Transverse colon (tissue), 4 donors: ENCODE measurements at regions not wholly inside any gene's neighbourhood (a gene's known extent, or its start where the extent isn't known, plus 50 kb on each side); places are given as distances from the start of the nearest gene placed in this dataset.

Experiments used
- DNase-seq: peaks from one replicate; pipeline ENCODE4 v3.0.0-alpha.2; 2019
- H3K27ac ChIP-seq, 4 donors: fragments of 200-600 bp; sonication (generic); 2 replicates each; pipeline ENCODE4 v1.5.1; 2016 to 2018; ENCODE audit warnings: inconsistent platforms in 4 of 4
- H3K27me3 ChIP-seq: fragments of 200-600 bp; sonication (generic); 2 replicates; pipeline ENCODE4 v1.5.1; 2017; ENCODE audit warnings: inconsistent platforms
- H3K36me3 ChIP-seq, 4 donors: fragments of 200-600 bp; sonication (generic); 2 replicates each; pipeline ENCODE4 v1.5.1; 2017 to 2019; ENCODE audit warnings: inconsistent platforms in 4 of 4
- H3K4me1 ChIP-seq, 4 donors: fragments of 200-600 bp; sonication (generic); 2 replicates each; pipeline ENCODE4 v1.5.1; 2017 to 2020; ENCODE audit warnings: inconsistent platforms in 4 of 4
- H3K4me3 ChIP-seq, 4 donors: fragments of 200-600 bp; sonication (generic); 1 replicate in 1 of 4; 2 replicates in 3 of 4; pipeline versions ENCODE4 v1.5.1 to v1.6.1; 2017 to 2019; ENCODE audit warnings: inconsistent platforms in 4 of 4
- H3K9me3 ChIP-seq, 2 donors: fragments of 200-600 bp; sonication (generic); 2 replicates each; pipeline ENCODE4 v1.5.1; 2017 to 2019; ENCODE audit warnings: inconsistent platforms in 2 of 2
- CTCF ChIP-seq, 5 experiments: fragments of 200-600 bp in 3 of 5; fragments of 450-650 bp in 2 of 5; sonication (generic) in 3 of 5; IDR thresholded peaks; 1 replicate in 2 of 5; 2 replicates in 3 of 5; pipeline ENCODE4 v1.5.1; 2016 to 2017; ENCODE audit warnings: antibody characterized with exemption in 5 of 5, inconsistent platforms in 3 of 5, mild to moderate bottlenecking in 2 of 5, moderate library complexity in 1 of 5
- EP300 ChIP-seq: sonication (generic); formaldehyde crosslinking; IDR thresholded peaks from one replicate; pipeline ENCODE4 v1.6.1; 2017; ENCODE audit warnings: antibody characterized with exemption, low read depth
- POLR2A ChIP-seq: fragments of 450-650 bp; IDR thresholded peaks from one replicate; pipeline ENCODE4 v1.6.1; 2016; ENCODE audit warnings: antibody characterized with exemption, mild to moderate bottlenecking, moderate library complexity
- POLR2AphosphoS5 ChIP-seq, 3 donors: sonication (generic); formaldehyde crosslinking; IDR thresholded peaks; one replicate each; pipeline ENCODE4 v1.6.1; 2016; ENCODE audit warnings: antibody characterized with exemption in 3 of 3
- WGBS, 2 donors: methylation state at CpG; one replicate each; pipeline ENCODE4 v1.1.5; 2018; ENCODE audit warnings: low coverage in 1 of 2; 5-methylcytosine and 5-hydroxymethylcytosine counted together
- in situ Hi-C, 4 donors: fragments of 200-750 bp; cut with MboI; loops; one replicate each; pipeline versions ENCODE4 v1.15.0 to v1.15.1; 2017; ENCODE audit warnings: low sequenced_read_pairs in 3 of 4, low pct_ligation_motif_present in 1 of 4, low pct_unique_long_range_greater_than_20kb in 1 of 4
- intact Hi-C: fragments of 100-400 bp; cut with DNase I; formaldehyde crosslinking; loops from one replicate; pipeline ENCODE4 v1.15.1; 2023; ENCODE audit warnings: low total_unique reads

- no peaks in the 10 kb centered on the region for H3K27me3 ChIP-seq
- intact Hi-C loops: no loop called here
- DNase-seq: peak; percentile 8
- WGBS, 2 donors: 70% methylated on average over 29 of the region's 29 CpGs; no CpG with 5 or more reads in 1 of the 2 donors
- no peaks in the 10 kb centered on the region for H3K9me3 ChIP-seq
- H3K4me1 ChIP-seq: peaks cover 14 to 38% (median 32%) of the 10 kb centered on the region in 4 donors
- in situ Hi-C loops: no loop called here
- TF ChIP-seq CTCF (IDR thresholded peaks at IDR 0.05): no peak
- no peak for TF ChIP-seq POLR2AphosphoS5 (IDR thresholded peaks at IDR 0.05)
- no peak for TF ChIP-seq POLR2A
- TF ChIP-seq EP300: no peak
- H3K4me3 ChIP-seq: no peak overlapping the region
- no peaks in the 10 kb centered on the region for H3K36me3 ChIP-seq
- H3K27ac ChIP-seq: no peak overlapping the region
Measured at GRCh38 chr11:69378303-69379141, 84.6 kb downstream of the MYEOV start.

DNA sequence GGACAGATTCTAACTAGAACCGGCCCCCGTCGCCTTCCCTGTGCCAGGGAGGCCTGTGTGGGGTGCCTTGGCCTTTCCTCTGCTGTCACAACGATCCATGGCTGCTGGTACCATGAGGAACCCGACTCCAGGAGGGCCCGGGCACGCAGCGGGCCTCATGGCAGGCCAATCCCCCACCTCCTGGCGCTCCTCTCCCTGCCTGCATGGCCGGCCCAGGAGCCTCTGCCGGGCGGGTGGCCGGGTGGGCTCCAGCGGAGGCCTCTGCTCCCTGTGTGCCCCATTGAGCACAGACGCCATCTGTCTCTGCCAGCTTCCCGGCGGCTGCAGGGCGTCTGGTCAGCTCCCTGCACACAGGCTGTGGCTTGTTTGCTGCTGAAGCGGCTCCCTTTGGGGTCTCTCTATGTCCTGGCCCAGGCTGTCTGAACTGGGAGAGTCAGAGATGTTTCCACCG lies 86.5 kb downstream of the MYEOV start:
- Histone ChIP-seq H3K4me1 (peaks cover 10 to 19% (median 16%) of the 10 kb centered on the region in 4 donors), H3K9me3 (no peaks in the 10 kb centered on the region), H3K27ac (no peak overlapping the region), H3K27me3 (no peaks in the 10 kb centered on the region), H3K4me3 (no peak overlapping the region), H3K36me3 (no peaks in the 10 kb centered on the region)
- peak; percentile 5 for DNase-seq
- 84% methylated on average over 16 of the region's 20 CpGs; no CpG with 5 or more reads in 1 of the 2 donors for WGBS, 2 donors
- intact Hi-C loops (no loop called here), in situ Hi-C loops (no loop called here)
- TF ChIP-seq EP300 (no peak), CTCF (IDR thresholded peaks at IDR 0.05) (no peak), POLR2A (no peak), POLR2AphosphoS5 (IDR thresholded peaks at IDR 0.05) (no peak)

DNA sequence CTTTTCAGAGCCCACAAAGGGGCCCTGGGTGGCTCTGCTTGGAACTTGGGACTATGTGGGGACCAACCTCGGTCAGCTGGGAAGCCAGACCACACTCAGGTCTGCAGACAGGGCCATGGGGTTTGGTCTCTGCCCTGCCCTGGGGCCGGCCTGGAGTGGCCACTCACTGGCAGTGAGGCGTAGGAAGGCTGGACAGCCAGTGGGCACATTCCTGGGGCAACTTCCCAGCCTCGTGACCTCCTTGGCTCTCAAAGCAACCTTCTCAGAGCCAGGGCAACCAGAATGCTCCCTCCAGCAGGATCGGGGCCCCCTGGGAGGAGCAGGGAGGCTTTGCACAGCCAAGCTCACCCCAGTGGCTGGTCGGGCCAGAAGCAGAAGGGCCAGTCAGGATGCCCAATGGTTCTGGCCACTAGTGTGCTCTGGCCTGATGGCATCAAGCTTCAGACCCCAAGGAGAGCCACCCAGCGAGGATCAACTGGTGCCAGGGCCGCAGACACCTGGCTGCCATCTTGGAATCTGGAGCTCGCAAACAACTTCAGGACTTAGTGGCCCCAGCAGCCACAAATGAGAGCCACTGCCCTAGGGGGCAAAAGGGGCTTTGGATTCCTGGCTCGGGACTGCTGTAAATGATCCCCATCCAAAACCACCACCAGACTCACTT lies 87.1 kb downstream of the MYEOV start:
- Histone ChIP-seq H3K4me1 (peaks cover 5 to 13% (median 10%) of the 10 kb centered on the region in 4 donors), H3K27ac (no peak overlapping the region), H3K27me3 (no peaks in the 10 kb centered on the region), H3K36me3 (no peaks in the 10 kb centered on the region), H3K9me3 (no peaks in the 10 kb centered on the region), H3K4me3 (no peak overlapping the region)
- intact Hi-C loops (no loop called here), in situ Hi-C loops (no loop called here)
- 91% methylated on average over 8 of the region's 10 CpGs; no CpG with 5 or more reads in 1 of the 2 donors for WGBS, 2 donors
- TF ChIP-seq EP300 (no peak), CTCF (IDR thresholded peaks at IDR 0.05) (no peak), POLR2AphosphoS5 (IDR thresholded peaks at IDR 0.05) (no peak), POLR2A (no peak)
- peak; percentile 4 for DNase-seq

DNA sequence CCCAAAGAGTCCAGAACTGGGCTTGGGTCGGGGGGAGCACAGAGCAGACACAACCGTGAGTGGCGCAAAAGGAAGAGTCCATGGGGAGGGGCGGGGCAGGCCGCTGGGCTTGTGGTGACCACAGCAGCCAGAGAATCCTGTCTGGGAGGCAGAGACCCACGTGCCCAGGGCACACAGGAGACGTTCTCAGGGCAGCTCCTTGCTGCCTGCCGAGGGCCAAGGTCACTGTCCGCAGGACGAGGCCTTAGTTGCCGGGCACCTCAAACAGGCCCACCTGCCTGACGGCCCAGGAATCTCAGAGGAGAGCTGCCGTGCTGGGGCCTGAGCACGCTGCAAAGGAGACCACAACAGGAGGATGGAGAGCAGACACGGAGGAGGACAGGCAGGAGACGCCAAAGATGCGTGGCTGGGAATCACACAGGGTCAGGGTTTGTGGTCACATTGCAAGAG lies 87.8 kb downstream of the MYEOV start:
- Histone ChIP-seq H3K4me3 (no peak overlapping the region), H3K36me3 (no peaks in the 10 kb centered on the region), H3K9me3 (no peaks in the 10 kb centered on the region), H3K27ac (no peak overlapping the region), H3K4me1 (peaks cover 0 to 7% (median 4%) of the 10 kb centered on the region in 4 donors), H3K27me3 (no peaks in the 10 kb centered on the region)
- WGBS, 2 donors: 90% methylated on average over 17 of the region's 17 CpGs; no CpG with 5 or more reads in 1 of the 2 donors
- TF ChIP-seq POLR2A (no peak), CTCF (IDR thresholded peaks at IDR 0.05) (no peak), EP300 (no peak), POLR2AphosphoS5 (IDR thresholded peaks at IDR 0.05) (no peak)
- peak; percentile 3 for DNase-seq
- intact Hi-C loops (no loop called here), in situ Hi-C loops (no loop called here)
